A549 (cell line): ENCODE measurements at regions not wholly inside any gene's neighbourhood (a gene's known extent, or its start where the extent isn't known, plus 50 kb on each side); places are given as distances from the start of the nearest gene placed in this dataset.

Experiments used
- ATAC-seq, 2 experiments: fragments of 200-7000 bp in 1 of 2; fragments of >200 bp in 1 of 2; cut with Nextera tagmentation in 1 of 2; cut with Tn5 transposase in 1 of 2; 3 replicates each; pipeline versions ENCODE4 v1.8.0 to v1.9.1; 2018 to 2020; ENCODE audit warnings: mild to moderate bottlenecking in 1 of 2, moderate library complexity in 1 of 2
- CTCF ChIA-PET: fragments of 300-600 bp; sonication (Branson Sonifier 250); formaldehyde crosslinking; extraction: SDS; loops from one replicate; lab custom pipeline; 2021; ENCODE audit warnings: antibody characterized with exemption, inconsistent platforms; lab: Yijun Ruan, JAX
- POLR2A ChIA-PET: fragments of 350-600 bp; formaldehyde crosslinking; extraction: SDS; loops from one replicate; lab custom pipeline; 2021; ENCODE audit warnings: antibody characterized with exemption, inconsistent platforms; lab: Yijun Ruan, JAX
- DNase-seq, 2 experiments: peaks; one replicate each; pipeline versions ENCODE4 v3.0.0 to v3.0.0-alpha.2; 2011 to 2016; ENCODE audit warnings: low read depth in 1 of 2, low spot score in 1 of 2
- FAIRE-seq: peaks from 2 replicates; lab custom pipeline; 2011; peaks lifted over from hg19 to GRCh38; lab: Jason Lieb, UNC
- H3K27ac ChIP-seq, 2 experiments: fragments of >200 bp; sonication (Bioruptor Twin); formaldehyde crosslinking; 3 replicates each; pipeline ENCODE4 v1.5.1; 2016 to 2017
- H3K4me1 ChIP-seq: fragments of >200 bp; sonication (Bioruptor Twin); formaldehyde crosslinking; 3 replicates; pipeline ENCODE4 v1.6.1; 2016
- H3K4me2 ChIP-seq: fragments of >200 bp; sonication (Bioruptor Twin); formaldehyde crosslinking; 3 replicates; pipeline ENCODE4 v1.6.1; 2016
- H3K4me3 ChIP-seq: fragments of >200 bp; sonication (Bioruptor Twin); formaldehyde crosslinking; 3 replicates; pipeline ENCODE4 v1.5.1; 2016
- H3K9me3 ChIP-seq: fragments of >200 bp; sonication (Bioruptor Twin); formaldehyde crosslinking; 3 replicates; pipeline ENCODE4 v1.6.1; 2016
- BCL3 ChIP-seq: fragments of >200 bp; sonication (Bioruptor Twin); formaldehyde crosslinking; IDR thresholded peaks from 3 replicates; pipeline ENCODE4 v1.6.1; 2016
- BHLHE40 ChIP-seq: IDR thresholded peaks from 2 replicates; pipeline ENCODE4 v1.6.1; 2012; ENCODE audit warnings: low read depth, low read length, inconsistent platforms
- CBX2 ChIP-seq: fragments of 200-600 bp; sonication (generic); IDR thresholded peaks from 2 replicates; pipeline ENCODE4 v1.6.1; 2016; ENCODE audit warnings: low read depth, mild to moderate bottlenecking, borderline replicate concordance
- CEBPB ChIP-seq, 2 experiments: fragments of >200 bp in 1 of 2; sonication (Bioruptor Twin) in 1 of 2; formaldehyde crosslinking in 1 of 2; IDR thresholded peaks; 2 replicates each; pipeline ENCODE4 v1.6.1; 2012 to 2016
- EHMT2 ChIP-seq: fragments of 200-600 bp; sonication (generic); IDR thresholded peaks from 2 replicates; pipeline ENCODE4 v1.6.1; 2016; ENCODE audit warnings: antibody characterized with exemption, low read depth, mild to moderate bottlenecking, moderate library complexity
- ESRRA ChIP-seq: fragments of 150-350 bp; IDR thresholded peaks from 2 replicates; pipeline ENCODE4 v1.6.1; 2014; ENCODE audit warnings: mild to moderate bottlenecking, low read length, borderline replicate concordance
- FOSB ChIP-seq: fragments of 250-450 bp; sonication (Bioruptor Pico); IDR thresholded peaks from 2 replicates; pipeline ENCODE4 v1.5.0; 2020; ENCODE audit warnings: mild to moderate bottlenecking, moderate library complexity
- FOXS1 ChIP-seq: fragments of 250-450 bp; sonication (Bioruptor Pico); IDR thresholded peaks from 2 replicates; pipeline ENCODE4 v1.5.0; 2020; ENCODE audit warnings: mild to moderate bottlenecking, moderate library complexity
- HES2 ChIP-seq: fragments of >200 bp; sonication (Bioruptor Twin); formaldehyde crosslinking; IDR thresholded peaks from 2 replicates; pipeline ENCODE4 v1.6.1; 2016
- HOXA7 ChIP-seq: fragments of 250-450 bp; sonication (Bioruptor Pico); IDR thresholded peaks from 2 replicates; pipeline ENCODE4 v1.5.0; 2020; ENCODE audit warnings: mild to moderate bottlenecking, moderate library complexity
- JUN ChIP-seq, 2 experiments: fragments of >200 bp; sonication (Bioruptor Twin); formaldehyde crosslinking; IDR thresholded peaks; 2 replicates in 1 of 2; 3 replicates in 1 of 2; pipeline ENCODE4 v1.6.1; 2016 to 2017
- KDM5A ChIP-seq: fragments of 200-600 bp; sonication (generic); IDR thresholded peaks from 2 replicates; pipeline ENCODE4 v1.6.1; 2016; ENCODE audit warnings: antibody characterized with exemption, mild to moderate bottlenecking
- MAX ChIP-seq: IDR thresholded peaks from 2 replicates; pipeline ENCODE4 v1.6.1; 2012
- NFE2L2 ChIP-seq: fragments of 150-350 bp; conservative IDR thresholded peaks from 2 replicates; pipeline ENCODE4 v1.6.1; 2014; ENCODE audit warnings: low read length
- RNF2 ChIP-seq: fragments of 200-600 bp; sonication (generic); IDR thresholded peaks from 2 replicates; pipeline ENCODE4 v1.6.1; 2016; ENCODE audit warnings: low read depth, mild to moderate bottlenecking, antibody characterized with exemption, moderate library complexity, borderline replicate concordance
- SMC3 ChIP-seq: fragments of >200 bp; sonication (Bioruptor Twin); formaldehyde crosslinking; IDR thresholded peaks from 3 replicates; pipeline ENCODE4 v1.6.1; 2018; ENCODE audit warnings: inconsistent platforms
- TFCP2L1 ChIP-seq: fragments of 250-450 bp; sonication (Bioruptor Pico); IDR thresholded peaks from 2 replicates; pipeline ENCODE4 v1.5.0; 2021; ENCODE audit warnings: mild to moderate bottlenecking
- ZC3H11A ChIP-seq: fragments of 450-650 bp; IDR thresholded peaks from 2 replicates; pipeline ENCODE4 v1.6.1; 2014; ENCODE audit warnings: antibody characterized with exemption, mild to moderate bottlenecking
- whole genome bisulfite sequencing: methylation state at CpG from one replicate; pipeline ENCODE4 v1.1.6; 2017; ENCODE audit errors: missing lambda C conversion rate; 5-methylcytosine and 5-hydroxymethylcytosine counted together
- TF ChIP-seq, protein P1 (sequence below): fragments of >200 bp; sonication (Bioruptor Twin); formaldehyde crosslinking; IDR thresholded peaks from 3 replicates; pipeline ENCODE4 v1.5.1; 2016
- TF ChIP-seq, protein P2 (sequence below): fragments of 150-350 bp; IDR thresholded peaks from 2 replicates; pipeline ENCODE4 v1.6.1; 2014; ENCODE audit warnings: low read depth, mild to moderate bottlenecking, low read length

- 82% methylated on average over 7 of the region's 7 CpGs for WGBS
- H3K4me1 ChIP-seq: peaks cover 57% of the 10 kb centered on the region
- FAIRE-seq (no peak), DNase-seq (no peak), ATAC-seq (no peak)
- H3K4me3 ChIP-seq: no peak overlapping the region
- ChIA-PET CTCF (no interaction called here), POLR2A (no interaction called here)
- TF ChIP-seq, protein P1, sequence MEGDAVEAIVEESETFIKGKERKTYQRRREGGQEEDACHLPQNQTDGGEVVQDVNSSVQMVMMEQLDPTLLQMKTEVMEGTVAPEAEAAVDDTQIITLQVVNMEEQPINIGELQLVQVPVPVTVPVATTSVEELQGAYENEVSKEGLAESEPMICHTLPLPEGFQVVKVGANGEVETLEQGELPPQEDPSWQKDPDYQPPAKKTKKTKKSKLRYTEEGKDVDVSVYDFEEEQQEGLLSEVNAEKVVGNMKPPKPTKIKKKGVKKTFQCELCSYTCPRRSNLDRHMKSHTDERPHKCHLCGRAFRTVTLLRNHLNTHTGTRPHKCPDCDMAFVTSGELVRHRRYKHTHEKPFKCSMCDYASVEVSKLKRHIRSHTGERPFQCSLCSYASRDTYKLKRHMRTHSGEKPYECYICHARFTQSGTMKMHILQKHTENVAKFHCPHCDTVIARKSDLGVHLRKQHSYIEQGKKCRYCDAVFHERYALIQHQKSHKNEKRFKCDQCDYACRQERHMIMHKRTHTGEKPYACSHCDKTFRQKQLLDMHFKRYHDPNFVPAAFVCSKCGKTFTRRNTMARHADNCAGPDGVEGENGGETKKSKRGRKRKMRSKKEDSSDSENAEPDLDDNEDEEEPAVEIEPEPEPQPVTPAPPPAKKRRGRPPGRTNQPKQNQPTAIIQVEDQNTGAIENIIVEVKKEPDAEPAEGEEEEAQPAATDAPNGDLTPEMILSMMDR: no peak
- TF ChIP-seq TFCP2L1 (CRISPR knock-in tag) (no peak), HOXA7 (CRISPR knock-in tag) (no peak), FOXS1 (CRISPR knock-in tag) (no peak)
- peak overlapping the region in 1 of 2 experiments; percentile 64; a peak in 3 of 6 replicates for H3K27ac ChIP-seq
- peaks cover 9% of the 10 kb centered on the region; the same call in 2 of the 3 replicates for H3K9me3 ChIP-seq
- no peak overlapping the region for H3K4me2 ChIP-seq
These were observed 100.5 kb downstream of the ENC1 start for GRCh38 chr5:74539986-74540385.

DNA sequence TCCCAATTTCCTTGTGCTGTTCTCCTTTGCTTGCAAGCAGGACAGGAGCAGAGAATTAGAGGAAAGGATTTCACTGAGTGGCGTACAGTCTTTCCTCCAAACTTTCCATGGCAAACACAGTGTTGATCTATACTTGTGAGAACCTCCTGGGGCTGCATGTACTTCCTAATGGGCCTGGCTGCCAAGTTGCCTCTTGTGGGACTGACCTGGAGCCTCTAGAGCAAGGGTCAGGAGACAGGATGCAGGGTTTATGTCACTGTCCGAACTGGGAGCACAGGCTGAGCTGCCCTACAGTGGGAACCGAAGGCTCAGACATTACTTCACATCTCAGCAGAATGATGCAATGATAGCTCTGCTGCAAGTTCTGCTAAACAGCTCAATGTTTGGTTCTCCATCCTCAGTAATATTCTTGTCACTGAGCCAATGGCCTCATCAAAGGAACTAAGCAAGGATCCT, 102.3 kb downstream of the ENC1 start:
- ATAC-seq (peak; percentile 59 to 70; a peak in 5 of 6 replicates), FAIRE-seq (no peak), DNase-seq (peak in 1 of 2 experiments; percentile 48)
- ChIA-PET CTCF (interaction anchor here (2.2 kb wide), 1 partner anchor 104 kb away, joined by 6 read pairs; no protein-coding TSS in a partner anchor), POLR2A (interaction anchor here (1.0 kb wide), 1 partner anchor 102 kb away, joined by 3 read pairs; the partner anchor contains the start of gene ENC1)
- Histone ChIP-seq H3K9me3 (peaks cover 24% of the 10 kb centered on the region), H3K4me2 (peak overlapping the region; percentile 36), H3K4me3 (no peak overlapping the region), H3K27ac (peak overlapping the region; percentile 49 to 80; a peak in 5 of 6 replicates), H3K4me1 (peaks cover 42% of the 10 kb centered on the region)
- TF ChIP-seq NFE2L2: no peak
- TF ChIP-seq SMC3: 0 out of 3 replicates have a peak, but pooled peaks have one; percentile 7
- TF ChIP-seq HES2: 0 out of 2 replicates have a peak, but pooled peaks have one; percentile 56
- no peak for TF ChIP-seq JUN (IDR thresholded peaks at IDR 0.05)
- TF ChIP-seq CEBPB (IDR thresholded peaks at IDR 0.05): peak; percentile 95 to 96
- WGBS: 19% methylated on average over 3 of the region's 3 CpGs

- DNase-seq: no peak
- ATAC-seq: no peak
- H3K4me2 ChIP-seq: no peak overlapping the region
- peaks cover 28% of the 10 kb centered on the region for H3K4me1 ChIP-seq
- ChIA-PET CTCF (interaction anchor here (1.0 to 2.2 kb wide), 3 partner anchors 79 to 105 kb away, joined by 3 to 6 read pairs (median 3); partner anchors contain the start of gene ENC1), POLR2A (no interaction called here)
- 87% methylated on average over 1 of the region's 1 CpG for WGBS
- H3K27ac ChIP-seq: no peak overlapping the region
- H3K4me3 ChIP-seq: no peak overlapping the region
- TF ChIP-seq CEBPB (IDR thresholded peaks at IDR 0.05) (no peak), KDM5A (no peak), CBX2 (no peak), FOSB (CRISPR knock-in tag) (no peak)
- no peak for FAIRE-seq
- H3K9me3 ChIP-seq: peaks cover 27% of the 10 kb centered on the region
These were observed 103.9 kb downstream of the ENC1 start for GRCh38 chr5:74536658-74537057.

GRCh38 chr5:74535926-74536325, 104.6 kb downstream of the ENC1 start:
- no peak overlapping the region for H3K4me2 ChIP-seq
- H3K4me1 ChIP-seq: peaks cover 21% of the 10 kb centered on the region
- H3K27ac ChIP-seq: no peak overlapping the region
- 92% methylated on average over 2 of the region's 2 CpGs for WGBS
- FAIRE-seq: no peak
- H3K4me3 ChIP-seq: no peak overlapping the region
- DNase-seq: no peak
- no peak for ATAC-seq
- ChIA-PET CTCF (interaction anchor here (1.1 to 1.4 kb wide), 3 partner anchors 9 to 107 kb away, joined by 3 read pairs; no protein-coding TSS in a partner anchor), POLR2A (no interaction called here)
- H3K9me3 ChIP-seq: peaks cover 27% of the 10 kb centered on the region
- TF ChIP-seq EHMT2 (no peak), BHLHE40 (no peak), BCL3 (no peak), RNF2 (no peak), HES2 (no peak), MAX (no peak), ZC3H11A (no peak), ESRRA (no peak)
- TF ChIP-seq, protein P2, sequence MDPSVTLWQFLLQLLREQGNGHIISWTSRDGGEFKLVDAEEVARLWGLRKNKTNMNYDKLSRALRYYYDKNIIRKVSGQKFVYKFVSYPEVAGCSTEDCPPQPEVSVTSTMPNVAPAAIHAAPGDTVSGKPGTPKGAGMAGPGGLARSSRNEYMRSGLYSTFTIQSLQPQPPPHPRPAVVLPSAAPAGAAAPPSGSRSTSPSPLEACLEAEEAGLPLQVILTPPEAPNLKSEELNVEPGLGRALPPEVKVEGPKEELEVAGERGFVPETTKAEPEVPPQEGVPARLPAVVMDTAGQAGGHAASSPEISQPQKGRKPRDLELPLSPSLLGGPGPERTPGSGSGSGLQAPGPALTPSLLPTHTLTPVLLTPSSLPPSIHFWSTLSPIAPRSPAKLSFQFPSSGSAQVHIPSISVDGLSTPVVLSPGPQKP: no peak
- TF ChIP-seq, protein P1: no peak
